Rectal smooth muscle tissue (tissue), 1 donor: ENCODE measurements at regions not wholly inside any gene's neighbourhood (a gene's known extent, or its start where the extent isn't known, plus 50 kb on each side); places are given as distances from the start of the nearest gene placed in this dataset.

ENCODE experiments used
- H3K27ac ChIP-seq: one replicate; pipeline ENCODE4 v1.7.0; 2013; ENCODE audit warnings: low read depth, low read length, inconsistent platforms
- H3K27me3 ChIP-seq: one replicate; pipeline ENCODE4 v1.7.0; 2013; ENCODE audit warnings: low read length; ENCODE audit not compliant: control insufficient read depth, insufficient read depth
- H3K36me3 ChIP-seq: one replicate; pipeline ENCODE4 v1.7.0; 2013; ENCODE audit warnings: low read length; ENCODE audit not compliant: control insufficient read depth, insufficient read depth
- H3K4me1 ChIP-seq: one replicate; pipeline ENCODE4 v1.7.0; 2013; ENCODE audit warnings: low read length; ENCODE audit not compliant: control insufficient read depth, insufficient read depth
- H3K4me3 ChIP-seq: one replicate; pipeline ENCODE4 v1.7.0; 2013; ENCODE audit warnings: low read length
- H3K9ac ChIP-seq: one replicate; pipeline ENCODE4 v1.7.0; 2013; ENCODE audit warnings: low read length

DNA sequence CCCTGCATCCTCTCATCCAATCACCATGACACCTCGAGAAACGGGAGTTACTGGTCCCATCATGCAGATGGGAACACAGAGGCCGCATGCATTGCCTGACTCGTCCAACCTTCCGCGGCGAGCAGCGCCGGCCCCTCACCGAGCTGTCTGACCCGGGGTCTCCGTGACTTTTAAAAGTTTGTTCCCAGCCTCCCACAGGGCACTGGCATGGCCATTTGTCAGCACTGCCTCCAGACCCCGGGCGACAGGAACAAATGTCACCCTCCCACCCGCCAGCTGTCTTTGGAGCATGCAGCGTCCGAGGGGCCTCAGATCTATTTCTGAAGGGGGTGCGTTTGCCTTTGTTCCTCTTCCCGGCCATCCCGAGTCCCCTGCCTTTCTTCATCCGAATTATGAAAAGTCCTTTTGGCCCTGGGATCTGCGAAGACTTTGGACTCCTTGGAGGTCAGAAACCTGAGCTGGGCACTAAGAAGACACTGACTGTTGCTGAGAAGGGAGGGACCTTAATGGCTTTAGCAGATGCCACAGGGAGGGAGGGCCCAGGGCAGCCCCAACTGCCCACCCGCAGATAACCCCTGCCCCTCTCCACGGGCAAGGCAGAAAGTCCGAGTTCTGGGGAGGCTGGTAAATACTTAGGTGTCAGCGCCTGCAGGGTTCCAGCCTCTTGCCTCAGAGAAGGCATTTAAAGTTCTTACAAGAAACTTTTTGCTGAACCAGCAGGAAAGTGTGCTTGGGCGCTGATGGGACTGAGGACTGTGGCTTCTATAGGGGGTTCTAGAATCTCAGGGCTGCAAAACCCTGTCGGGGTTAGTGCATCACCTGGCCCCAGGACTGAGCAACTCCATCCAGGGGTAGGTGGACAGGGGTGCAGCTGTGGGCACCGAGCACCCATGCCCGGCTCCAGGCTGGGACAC, 348.1 kb downstream of the FOXL1 start:
- H3K36me3 ChIP-seq: no peaks in the 10 kb centered on the region
- H3K27me3 ChIP-seq: peaks cover 4% of the 10 kb centered on the region
- H3K4me3 ChIP-seq: no peak overlapping the region
- peaks cover 2% of the 10 kb centered on the region for H3K4me1 ChIP-seq
- no peak overlapping the region for H3K9ac ChIP-seq
- H3K27ac ChIP-seq: no peak overlapping the region

DNA sequence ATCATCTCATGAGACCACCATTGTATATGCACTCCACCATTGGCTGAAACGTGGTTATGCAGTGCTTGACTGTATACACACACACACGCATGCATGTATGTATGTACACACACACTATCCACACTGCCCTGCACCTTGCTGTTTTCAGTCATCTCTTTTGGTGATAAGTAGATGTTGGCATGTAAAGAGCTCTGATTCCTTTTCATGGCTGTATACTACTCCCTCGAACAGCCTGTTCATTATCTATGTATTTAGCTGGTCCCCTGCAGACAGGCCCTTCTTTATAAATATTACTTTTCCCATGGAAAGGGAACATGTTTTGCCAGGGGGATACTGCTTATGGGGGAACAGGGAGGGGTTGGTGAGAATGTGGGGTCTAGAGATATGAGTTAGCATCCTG, 349.4 kb downstream of the FOXL1 start:
- Histone ChIP-seq H3K4me3 (no peak overlapping the region), H3K9ac (no peak overlapping the region), H3K4me1 (peaks cover 2% of the 10 kb centered on the region), H3K27me3 (peaks cover 4% of the 10 kb centered on the region), H3K27ac (no peak overlapping the region), H3K36me3 (no peaks in the 10 kb centered on the region)

- Histone ChIP-seq H3K4me1 (peaks cover 2% of the 10 kb centered on the region), H3K27ac (no peak overlapping the region), H3K4me3 (no peak overlapping the region), H3K36me3 (no peaks in the 10 kb centered on the region), H3K9ac (no peak overlapping the region), H3K27me3 (peaks cover 2% of the 10 kb centered on the region)
These were observed 350.2 kb downstream of the FOXL1 start for GRCh38 chr16:86928523-86929011.

DNA sequence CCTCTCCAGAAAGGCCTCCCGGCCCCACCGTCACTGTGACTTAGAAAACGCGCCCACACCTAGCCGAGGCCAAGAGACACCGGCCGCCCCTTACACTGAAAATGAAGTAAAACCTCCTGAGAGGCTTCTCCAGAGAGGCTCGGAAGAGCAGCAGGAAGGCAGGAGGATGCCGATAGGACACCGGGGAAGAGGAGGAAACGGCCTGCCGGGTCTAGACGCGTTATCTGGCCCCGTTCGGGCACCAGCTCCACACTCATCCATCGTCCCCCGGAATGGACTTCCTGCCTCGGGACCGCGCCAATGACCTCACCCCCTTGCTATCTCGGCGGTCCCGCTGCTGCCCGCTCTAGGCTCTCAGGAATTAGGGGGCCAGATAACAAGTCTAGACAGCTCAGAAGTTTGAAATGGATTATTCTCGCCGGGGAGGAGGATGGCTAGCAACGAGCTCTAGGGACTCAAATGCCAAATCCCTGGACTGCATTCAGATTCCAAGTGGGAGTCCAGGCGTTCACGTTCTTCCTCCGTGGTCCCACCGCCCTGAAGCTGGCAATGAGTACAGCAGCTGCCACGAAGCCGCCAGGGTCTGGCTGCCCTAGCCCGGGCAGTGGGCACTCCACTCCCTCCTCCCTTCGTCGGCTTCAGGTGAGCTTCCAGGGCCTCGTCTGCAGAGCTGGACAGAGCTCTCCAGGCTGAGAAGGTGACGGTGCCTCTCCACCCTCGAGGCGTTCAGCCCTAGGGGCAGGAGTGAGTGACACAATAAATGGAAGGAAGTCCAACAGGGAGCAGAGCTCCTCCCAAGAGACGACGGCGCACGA, 350.9 kb downstream of the FOXL1 start:
- Histone ChIP-seq H3K4me3 (no peak overlapping the region), H3K36me3 (no peaks in the 10 kb centered on the region), H3K27me3 (peaks cover 2% of the 10 kb centered on the region), H3K9ac (no peak overlapping the region), H3K4me1 (peaks cover 2% of the 10 kb centered on the region), H3K27ac (no peak overlapping the region)

- Histone ChIP-seq H3K4me3 (no peak overlapping the region), H3K27ac (no peak overlapping the region), H3K4me1 (peaks cover 2% of the 10 kb centered on the region), H3K27me3 (peaks cover 3% of the 10 kb centered on the region), H3K36me3 (no peaks in the 10 kb centered on the region), H3K9ac (no peak overlapping the region)
These were observed 351.7 kb downstream of the FOXL1 start for GRCh38 chr16:86930001-86930400.

GRCh38 chr16:86930663-86931373, 352.5 kb downstream of the FOXL1 start:
- no peak overlapping the region for H3K4me3 ChIP-seq

DNA sequence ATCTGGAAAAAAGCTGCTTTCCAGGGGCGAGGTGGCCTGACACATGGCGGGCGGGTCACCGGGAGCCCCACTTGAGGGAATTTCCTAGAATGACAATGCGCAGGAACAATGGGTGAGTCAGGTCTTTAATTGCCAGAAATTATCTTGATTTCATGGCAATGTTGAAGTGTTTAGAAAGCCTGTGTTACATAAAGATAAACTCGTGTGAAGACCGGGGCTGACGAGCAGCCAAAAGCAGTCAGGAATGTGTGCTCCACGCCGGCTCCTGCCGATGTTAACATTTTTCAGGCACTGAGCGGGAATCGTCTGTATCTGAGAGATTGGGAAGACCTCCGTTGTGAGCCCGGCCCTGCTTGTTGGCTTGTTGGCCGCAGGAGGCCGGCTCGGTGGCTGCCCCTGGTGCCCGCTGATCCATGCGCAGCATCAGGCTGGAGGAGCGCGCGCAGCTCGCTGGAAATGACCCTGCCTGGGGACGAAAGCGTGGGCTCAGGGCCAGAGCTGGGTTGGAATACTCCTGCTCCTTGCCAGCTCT, 353.1 kb downstream of the FOXL1 start:
- Histone ChIP-seq H3K4me1 (peaks cover 2% of the 10 kb centered on the region), H3K4me3 (peak overlapping the region; percentile 17), H3K27me3 (peaks cover 4% of the 10 kb centered on the region), H3K9ac (no peak overlapping the region), H3K27ac (peak overlapping the region; percentile 3), H3K36me3 (no peaks in the 10 kb centered on the region)

More at GRCh38 chr16:86930663-86931373, 352.5 kb downstream of the FOXL1 start:
- Histone ChIP-seq H3K27me3 (peaks cover 4% of the 10 kb centered on the region), H3K36me3 (no peaks in the 10 kb centered on the region), H3K27ac (no peak overlapping the region), H3K4me1 (peaks cover 2% of the 10 kb centered on the region), H3K9ac (no peak overlapping the region)

DNA sequence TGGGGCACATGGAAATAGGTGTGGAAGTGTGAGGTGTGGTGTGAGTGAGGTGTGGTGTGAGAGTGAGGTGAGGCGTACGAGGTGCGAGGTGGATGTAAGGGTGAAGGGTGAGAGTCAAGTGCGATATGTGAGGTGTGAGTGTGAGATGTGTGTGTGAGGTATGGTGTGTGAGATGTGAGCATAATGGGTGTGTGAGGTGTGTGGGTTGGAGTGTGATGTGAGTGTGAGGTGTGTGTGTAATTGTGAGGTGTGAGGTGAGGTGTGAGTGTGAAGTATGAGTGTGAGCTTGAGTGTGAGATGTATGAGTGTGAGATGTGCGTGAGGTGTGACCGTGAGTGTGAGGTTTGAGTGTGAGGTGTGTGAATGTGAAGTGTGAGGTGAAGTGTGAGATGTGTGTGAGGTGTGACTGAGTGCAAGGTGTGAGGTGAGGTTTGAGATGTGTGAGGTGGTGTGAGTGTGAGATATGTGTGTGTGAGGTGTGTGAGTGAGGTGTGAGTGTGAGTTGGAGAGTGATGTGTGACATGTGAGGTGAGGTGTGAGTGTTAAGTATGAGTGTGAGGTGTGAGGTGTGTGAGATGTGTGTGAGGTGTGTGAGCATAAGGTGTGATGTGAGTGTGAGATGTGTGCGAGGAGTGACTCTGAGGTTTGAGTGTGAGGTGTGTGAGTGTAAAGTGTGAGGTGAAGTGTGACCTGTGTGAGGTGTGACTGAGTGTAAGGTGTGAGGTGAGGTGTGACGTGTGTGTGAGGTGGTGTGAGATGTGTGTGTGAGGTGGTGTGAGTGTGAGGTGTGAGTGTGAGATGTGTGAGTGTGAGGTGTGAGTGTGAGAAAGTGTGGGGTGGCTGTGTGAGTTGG, 354.0 kb downstream of the FOXL1 start:
- Histone ChIP-seq H3K36me3 (no peaks in the 10 kb centered on the region), H3K27ac (no peak overlapping the region), H3K4me3 (no peak overlapping the region), H3K9ac (no peak overlapping the region), H3K4me1 (peaks cover 2% of the 10 kb centered on the region), H3K27me3 (peaks cover 4% of the 10 kb centered on the region)

- Histone ChIP-seq H3K27ac (no peak overlapping the region), H3K4me1 (peaks cover 2% of the 10 kb centered on the region), H3K4me3 (no peak overlapping the region), H3K27me3 (peaks cover 2% of the 10 kb centered on the region), H3K36me3 (no peaks in the 10 kb centered on the region), H3K9ac (no peak overlapping the region)
These were observed 356.4 kb downstream of the FOXL1 start for GRCh38 chr16:86934581-86935375.

DNA sequence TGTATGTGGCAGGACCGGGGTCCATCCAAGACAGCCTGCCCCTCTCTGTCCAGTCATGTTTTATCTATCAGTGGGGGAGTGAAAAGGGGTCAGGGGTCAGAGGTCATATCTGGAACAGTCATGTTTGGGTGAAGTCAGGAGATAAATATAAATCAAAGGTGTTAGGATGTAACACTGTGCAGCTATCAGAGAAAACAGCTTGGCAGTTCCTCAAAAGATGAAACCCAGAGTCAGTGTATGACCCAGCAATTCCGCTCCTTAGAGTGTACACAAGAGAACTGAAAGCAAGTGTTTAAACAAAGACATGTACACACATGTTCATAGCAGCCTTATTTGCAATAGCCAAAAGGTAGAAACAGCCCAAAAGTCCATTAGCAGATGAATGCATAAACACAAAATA, 361.3 kb downstream of the FOXL1 start:
- Histone ChIP-seq H3K4me3 (no peak overlapping the region), H3K27ac (no peak overlapping the region), H3K4me1 (no peaks in the 10 kb centered on the region), H3K36me3 (no peaks in the 10 kb centered on the region), H3K27me3 (peaks cover 2% of the 10 kb centered on the region), H3K9ac (no peak overlapping the region)

- Histone ChIP-seq H3K9ac (no peak overlapping the region), H3K4me3 (no peak overlapping the region), H3K27me3 (no peaks in the 10 kb centered on the region), H3K36me3 (no peaks in the 10 kb centered on the region), H3K27ac (no peak overlapping the region), H3K4me1 (no peaks in the 10 kb centered on the region)
These were observed 363.4 kb downstream of the FOXL1 start for GRCh38 chr16:86941731-86942130.
